ENCODE measurements at regions not wholly inside any gene's neighbourhood (a gene's known extent, or its start where the extent isn't known, plus 50 kb on each side); places are given as distances from the start of the nearest gene placed in this dataset.

GRCh38 chr2:217628061-217628460 lies 374.7 kb downstream of the TNS1 start:
- TF ChIP-seq CTCF (conservative IDR thresholded peaks at IDR 0.05 in 1 of 2, IDR thresholded peaks at IDR 0.05 in 1 of 2; ENCODE audit: extremely low read depth in 1 of 2, insufficient read depth in 1 of 2, low read depth in 1 of 2, low read length in 2 of 2) (no peak), EZH2 (IDR thresholded peaks at IDR 0.05; ENCODE audit: borderline replicate concordance, low read length) (no peak)
